ENCODE measurements at regions not wholly inside any gene's neighbourhood (a gene's known extent, or its start where the extent isn't known, plus 50 kb on each side); places are given as distances from the start of the nearest gene placed in this dataset.

GRCh38 chr2:156046900-156047299 lies 285.6 kb downstream of the NR4A2 start:
- Histone ChIP-seq H3K27ac (no peak overlapping the region), H3K4me1 (no peaks in the 10 kb centered on the region), H3K27me3 (no peaks in the 10 kb centered on the region), H3K4me3 (no peak overlapping the region), H3K9me3 (no peaks in the 10 kb centered on the region), H3K36me3 (no peaks in the 10 kb centered on the region)
- TF ChIP-seq POLR2A (IDR thresholded peaks at IDR 0.05) (no peak), CTCF (IDR thresholded peaks at IDR 0.05) (no peak)
- no peak for DNase-seq
- intact Hi-C loops (cut with DNase I; ENCODE audit: low total_unique reads), result no loop called here

- Histone ChIP-seq H3K27me3 (no peaks in the 10 kb centered on the region), H3K9me3 (no peaks in the 10 kb centered on the region), H3K27ac (no peak overlapping the region), H3K36me3 (no peaks in the 10 kb centered on the region), H3K4me3 (no peak overlapping the region), H3K4me1 (no peaks in the 10 kb centered on the region)
- TF ChIP-seq CTCF (IDR thresholded peaks at IDR 0.05) (no peak), POLR2A (IDR thresholded peaks at IDR 0.05) (no peak)
- intact Hi-C loops (cut with DNase I; ENCODE audit: low total_unique reads), result no loop called here
- DNase-seq, result no peak
These were observed 289.6 kb downstream of the NR4A2 start for GRCh38 chr2:156042895-156043294.

GRCh38 chr2:156038021-156038420 lies 294.5 kb downstream of the NR4A2 start:
- Histone ChIP-seq H3K9me3 (no peaks in the 10 kb centered on the region), H3K27me3 (no peaks in the 10 kb centered on the region), H3K27ac (no peak overlapping the region), H3K4me3 (no peak overlapping the region), H3K4me1 (no peaks in the 10 kb centered on the region), H3K36me3 (no peaks in the 10 kb centered on the region)
- TF ChIP-seq CTCF (IDR thresholded peaks at IDR 0.05) (no peak), POLR2A (IDR thresholded peaks at IDR 0.05) (no peak)
- intact Hi-C loops (cut with DNase I; ENCODE audit: low total_unique reads), result no loop called here
- no peak for DNase-seq

- Histone ChIP-seq H3K27ac (no peak overlapping the region), H3K4me3 (no peak overlapping the region), H3K4me1 (no peaks in the 10 kb centered on the region), H3K9me3 (no peaks in the 10 kb centered on the region), H3K36me3 (no peaks in the 10 kb centered on the region), H3K27me3 (no peaks in the 10 kb centered on the region)
- intact Hi-C loops (cut with DNase I; ENCODE audit: low total_unique reads), result no loop called here
- TF ChIP-seq POLR2A (IDR thresholded peaks at IDR 0.05) (no peak), CTCF (IDR thresholded peaks at IDR 0.05) (no peak)
- DNase-seq, result no peak
These were observed 295.0 kb downstream of the NR4A2 start for GRCh38 chr2:156037482-156037881.

GRCh38 chr2:156031121-156031520 lies 301.4 kb downstream of the NR4A2 start:
- no peaks in the 10 kb centered on the region for H3K4me1 ChIP-seq
- no peak overlapping the region for H3K4me3 ChIP-seq
- DNase-seq, result no peak
- no peak overlapping the region for H3K27ac ChIP-seq
- TF ChIP-seq POLR2A (IDR thresholded peaks at IDR 0.05) (no peak), CTCF (IDR thresholded peaks at IDR 0.05) (no peak)
- H3K9me3 ChIP-seq, result no peaks in the 10 kb centered on the region
- intact Hi-C loops (cut with DNase I; ENCODE audit: low total_unique reads), result no loop called here
- H3K36me3 ChIP-seq, result no peaks in the 10 kb centered on the region
- H3K27me3 ChIP-seq, result no peaks in the 10 kb centered on the region
